ENCODE measurements at regions not wholly inside any gene's neighbourhood (a gene's known extent, or its start where the extent isn't known, plus 50 kb on each side); places are given as distances from the start of the nearest gene placed in this dataset.

DNA sequence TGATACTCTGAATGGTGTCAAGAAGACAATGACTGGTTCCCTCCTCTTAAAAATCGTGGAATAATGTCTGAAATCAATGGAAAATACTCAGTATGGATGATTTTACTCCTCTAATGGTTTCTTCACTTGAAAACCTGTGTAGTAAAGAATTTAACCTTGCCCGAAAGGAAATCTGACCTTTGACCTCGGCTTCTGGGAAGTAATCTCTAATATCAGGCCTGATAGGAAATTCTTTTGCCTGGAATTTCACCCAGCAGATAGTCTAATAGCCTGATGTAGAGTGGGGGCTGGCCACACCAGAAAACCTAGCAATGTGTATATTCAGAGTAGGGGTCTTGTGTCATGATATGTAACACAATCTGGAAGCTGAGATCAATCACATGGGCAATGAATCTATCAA lies 91.5 kb upstream of the GOLIM4 start:
- H3K9me1 ChIP-seq (ENCODE audit: control insufficient read depth, extremely low read depth, insufficient read depth, low read length), result no peaks in the 10 kb centered on the region
- no peaks in the 10 kb centered on the region for H3K79me2 ChIP-seq (ENCODE audit: control insufficient read depth, insufficient read depth, low read length)
- H3K9me3 ChIP-seq (ENCODE audit: control insufficient read depth, low read depth, low read length), result no peaks in the 10 kb centered on the region
- no peak for FAIRE-seq
- H3K4me3 ChIP-seq (ENCODE audit: control insufficient read depth in 2 of 3, extremely low read depth in 1 of 3, insufficient read depth in 2 of 3, low read depth in 1 of 3, low read length in 3 of 3), result no peak overlapping the region
- no peak overlapping the region for H3K9ac ChIP-seq (ENCODE audit: control insufficient read depth, extremely low read depth, insufficient read depth, low read length)
- no peaks in the 10 kb centered on the region for H3K4me1 ChIP-seq (ENCODE audit: control insufficient read depth, extremely low read depth, insufficient read depth, low read length)
- no peak overlapping the region for H2AFZ ChIP-seq (ENCODE audit: control insufficient read depth, low read length)
- no peak for TF ChIP-seq EZH2 (IDR thresholded peaks at IDR 0.05; ENCODE audit: low read length)
- TF ChIP-seq, protein P1, sequence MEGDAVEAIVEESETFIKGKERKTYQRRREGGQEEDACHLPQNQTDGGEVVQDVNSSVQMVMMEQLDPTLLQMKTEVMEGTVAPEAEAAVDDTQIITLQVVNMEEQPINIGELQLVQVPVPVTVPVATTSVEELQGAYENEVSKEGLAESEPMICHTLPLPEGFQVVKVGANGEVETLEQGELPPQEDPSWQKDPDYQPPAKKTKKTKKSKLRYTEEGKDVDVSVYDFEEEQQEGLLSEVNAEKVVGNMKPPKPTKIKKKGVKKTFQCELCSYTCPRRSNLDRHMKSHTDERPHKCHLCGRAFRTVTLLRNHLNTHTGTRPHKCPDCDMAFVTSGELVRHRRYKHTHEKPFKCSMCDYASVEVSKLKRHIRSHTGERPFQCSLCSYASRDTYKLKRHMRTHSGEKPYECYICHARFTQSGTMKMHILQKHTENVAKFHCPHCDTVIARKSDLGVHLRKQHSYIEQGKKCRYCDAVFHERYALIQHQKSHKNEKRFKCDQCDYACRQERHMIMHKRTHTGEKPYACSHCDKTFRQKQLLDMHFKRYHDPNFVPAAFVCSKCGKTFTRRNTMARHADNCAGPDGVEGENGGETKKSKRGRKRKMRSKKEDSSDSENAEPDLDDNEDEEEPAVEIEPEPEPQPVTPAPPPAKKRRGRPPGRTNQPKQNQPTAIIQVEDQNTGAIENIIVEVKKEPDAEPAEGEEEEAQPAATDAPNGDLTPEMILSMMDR (optimal IDR thresholded peaks at IDR 0.05 in 1 of 3, IDR thresholded peaks at IDR 0.05 in 1 of 3, conservative IDR thresholded peaks at IDR 0.05 in 1 of 3; ENCODE audit: extremely low read depth in 1 of 3, insufficient read depth in 2 of 3, low read length in 3 of 3), result no peak
- no peak for DNase-seq (ENCODE audit: low read depth, low spot score)
- H4K20me1 ChIP-seq (ENCODE audit: control insufficient read depth, extremely low read depth, insufficient read depth, low read length), result no peaks in the 10 kb centered on the region
- H3K27me3 ChIP-seq (ENCODE audit: control insufficient read depth, extremely low read depth, insufficient read depth, low read length), result no peaks in the 10 kb centered on the region
- H3K36me3 ChIP-seq (ENCODE audit: control insufficient read depth in 2 of 2, extremely low read depth in 1 of 2, insufficient read depth in 2 of 2, low read length in 2 of 2), result no peaks in the 10 kb centered on the region
- no peak overlapping the region for H3K4me2 ChIP-seq (ENCODE audit: control insufficient read depth, extremely low read depth, insufficient read depth, low read depth, low read length)
- H3K27ac ChIP-seq (ENCODE audit: control insufficient read depth, insufficient read depth, low read length), result no peak overlapping the region
- dilution Hi-C loops (cut with MboI; ENCODE audit: extremely low pct_ligation_motif_present, low sequenced_read_pairs), result no loop called here

DNA sequence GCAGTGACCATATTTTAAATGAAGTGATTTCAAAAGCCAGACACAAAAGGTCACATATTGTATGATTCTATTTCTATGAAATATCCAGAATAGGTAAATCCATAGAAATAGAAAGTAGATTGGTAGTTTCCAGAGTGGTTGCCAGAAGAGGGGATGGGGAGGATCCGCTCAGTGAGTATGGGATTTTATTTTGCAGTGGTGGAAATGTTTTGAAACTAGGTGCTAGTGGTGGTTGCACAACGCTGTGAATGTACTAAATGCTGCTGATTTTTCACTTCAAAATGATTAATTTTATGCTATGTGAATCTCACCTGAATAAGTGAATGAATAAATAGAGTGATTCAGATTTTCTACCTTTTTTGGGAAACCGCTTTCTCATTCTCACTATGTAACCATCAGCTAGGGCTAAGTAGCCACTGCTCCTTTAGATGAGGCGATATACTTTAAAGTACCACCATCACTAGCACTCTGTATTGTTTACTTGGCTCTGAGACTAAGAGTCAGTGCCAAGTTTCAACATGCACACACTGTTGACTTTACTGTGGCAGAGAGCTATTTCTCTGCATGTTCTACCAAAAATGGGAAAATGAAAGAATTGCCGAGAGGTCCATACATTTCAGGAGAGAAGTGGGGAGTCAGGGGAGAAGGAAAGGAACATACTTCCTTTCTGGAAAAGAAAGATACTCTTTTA lies 90.7 kb upstream of the GOLIM4 start:
- Histone ChIP-seq H4K20me1 (ENCODE audit: control insufficient read depth, extremely low read depth, insufficient read depth, low read length) (no peaks in the 10 kb centered on the region), H3K4me1 (ENCODE audit: control insufficient read depth, extremely low read depth, insufficient read depth, low read length) (no peaks in the 10 kb centered on the region), H3K9ac (ENCODE audit: control insufficient read depth, extremely low read depth, insufficient read depth, low read length) (no peak overlapping the region), H3K79me2 (ENCODE audit: control insufficient read depth, insufficient read depth, low read length) (no peaks in the 10 kb centered on the region), H2AFZ (ENCODE audit: control insufficient read depth, low read length) (no peak overlapping the region), H3K4me3 (ENCODE audit: control insufficient read depth in 2 of 3, extremely low read depth in 1 of 3, insufficient read depth in 2 of 3, low read depth in 1 of 3, low read length in 3 of 3) (no peak overlapping the region), H3K36me3 (ENCODE audit: control insufficient read depth in 2 of 2, extremely low read depth in 1 of 2, insufficient read depth in 2 of 2, low read length in 2 of 2) (no peaks in the 10 kb centered on the region), H3K9me1 (ENCODE audit: control insufficient read depth, extremely low read depth, insufficient read depth, low read length) (no peaks in the 10 kb centered on the region), H3K4me2 (ENCODE audit: control insufficient read depth, extremely low read depth, insufficient read depth, low read depth, low read length) (no peak overlapping the region), H3K27me3 (ENCODE audit: control insufficient read depth, extremely low read depth, insufficient read depth, low read length) (no peaks in the 10 kb centered on the region), H3K9me3 (ENCODE audit: control insufficient read depth, low read depth, low read length) (no peaks in the 10 kb centered on the region), H3K27ac (ENCODE audit: control insufficient read depth, insufficient read depth, low read length) (no peak overlapping the region)
- dilution Hi-C loops (cut with MboI; ENCODE audit: extremely low pct_ligation_motif_present, low sequenced_read_pairs), result no loop called here
- no peak for TF ChIP-seq EZH2 (IDR thresholded peaks at IDR 0.05; ENCODE audit: low read length)
- TF ChIP-seq, protein P1 (optimal IDR thresholded peaks at IDR 0.05 in 1 of 3, IDR thresholded peaks at IDR 0.05 in 1 of 3, conservative IDR thresholded peaks at IDR 0.05 in 1 of 3; ENCODE audit: extremely low read depth in 1 of 3, insufficient read depth in 2 of 3, low read length in 3 of 3), result no peak
- no peak for DNase-seq (ENCODE audit: low read depth, low spot score)
- no peak for FAIRE-seq

Data from keratinocyte (primary cell).